C4-2B (cell line): ENCODE measurements at regions not wholly inside any gene's neighbourhood (a gene's known extent, or its start where the extent isn't known, plus 50 kb on each side); places are given as distances from the start of the nearest gene placed in this dataset.

Source experiments
- ZFX ChIP-seq: fragments of 450-650 bp; IDR thresholded peaks from 2 replicates; pipeline ENCODE4 v1.6.1; 2017
- TF ChIP-seq, protein P1 (sequence below): fragments of 450-650 bp; conservative IDR thresholded peaks from 2 replicates; pipeline ENCODE4 v1.5.1; 2017; ENCODE audit warnings: mild to moderate bottlenecking

DNA sequence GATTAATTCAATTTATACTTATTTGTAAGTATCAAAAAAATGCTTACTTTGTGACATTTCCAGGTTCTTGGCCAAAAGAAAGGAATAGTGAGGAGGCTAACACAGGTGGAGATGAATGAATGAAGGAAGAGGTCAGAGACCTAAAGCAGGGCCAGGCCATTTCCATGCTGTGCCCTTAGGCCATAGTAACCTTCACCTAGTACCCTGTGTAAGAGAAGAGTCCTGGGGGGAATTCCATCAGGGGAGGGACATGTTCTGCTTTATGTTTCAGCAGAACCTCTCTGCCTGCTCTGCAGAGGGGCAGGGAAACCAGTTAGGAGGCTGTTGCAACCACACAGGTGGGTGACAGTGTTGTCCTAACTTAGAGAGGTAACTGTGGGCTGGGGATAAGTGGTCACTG, 204.2 kb upstream of the CDH20 start:
- TF ChIP-seq, protein P1, sequence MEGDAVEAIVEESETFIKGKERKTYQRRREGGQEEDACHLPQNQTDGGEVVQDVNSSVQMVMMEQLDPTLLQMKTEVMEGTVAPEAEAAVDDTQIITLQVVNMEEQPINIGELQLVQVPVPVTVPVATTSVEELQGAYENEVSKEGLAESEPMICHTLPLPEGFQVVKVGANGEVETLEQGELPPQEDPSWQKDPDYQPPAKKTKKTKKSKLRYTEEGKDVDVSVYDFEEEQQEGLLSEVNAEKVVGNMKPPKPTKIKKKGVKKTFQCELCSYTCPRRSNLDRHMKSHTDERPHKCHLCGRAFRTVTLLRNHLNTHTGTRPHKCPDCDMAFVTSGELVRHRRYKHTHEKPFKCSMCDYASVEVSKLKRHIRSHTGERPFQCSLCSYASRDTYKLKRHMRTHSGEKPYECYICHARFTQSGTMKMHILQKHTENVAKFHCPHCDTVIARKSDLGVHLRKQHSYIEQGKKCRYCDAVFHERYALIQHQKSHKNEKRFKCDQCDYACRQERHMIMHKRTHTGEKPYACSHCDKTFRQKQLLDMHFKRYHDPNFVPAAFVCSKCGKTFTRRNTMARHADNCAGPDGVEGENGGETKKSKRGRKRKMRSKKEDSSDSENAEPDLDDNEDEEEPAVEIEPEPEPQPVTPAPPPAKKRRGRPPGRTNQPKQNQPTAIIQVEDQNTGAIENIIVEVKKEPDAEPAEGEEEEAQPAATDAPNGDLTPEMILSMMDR: no peak
- no peak for TF ChIP-seq ZFX
